ENCODE measurements at regions not wholly inside any gene's neighbourhood (a gene's known extent, or its start where the extent isn't known, plus 50 kb on each side); places are given as distances from the start of the nearest gene placed in this dataset.
"Not testable (repeated sequence)": the region's sequence is repeated elsewhere in the genome, so short reads cannot be mapped to it uniquely, and the experiment has no call there.

DNA sequence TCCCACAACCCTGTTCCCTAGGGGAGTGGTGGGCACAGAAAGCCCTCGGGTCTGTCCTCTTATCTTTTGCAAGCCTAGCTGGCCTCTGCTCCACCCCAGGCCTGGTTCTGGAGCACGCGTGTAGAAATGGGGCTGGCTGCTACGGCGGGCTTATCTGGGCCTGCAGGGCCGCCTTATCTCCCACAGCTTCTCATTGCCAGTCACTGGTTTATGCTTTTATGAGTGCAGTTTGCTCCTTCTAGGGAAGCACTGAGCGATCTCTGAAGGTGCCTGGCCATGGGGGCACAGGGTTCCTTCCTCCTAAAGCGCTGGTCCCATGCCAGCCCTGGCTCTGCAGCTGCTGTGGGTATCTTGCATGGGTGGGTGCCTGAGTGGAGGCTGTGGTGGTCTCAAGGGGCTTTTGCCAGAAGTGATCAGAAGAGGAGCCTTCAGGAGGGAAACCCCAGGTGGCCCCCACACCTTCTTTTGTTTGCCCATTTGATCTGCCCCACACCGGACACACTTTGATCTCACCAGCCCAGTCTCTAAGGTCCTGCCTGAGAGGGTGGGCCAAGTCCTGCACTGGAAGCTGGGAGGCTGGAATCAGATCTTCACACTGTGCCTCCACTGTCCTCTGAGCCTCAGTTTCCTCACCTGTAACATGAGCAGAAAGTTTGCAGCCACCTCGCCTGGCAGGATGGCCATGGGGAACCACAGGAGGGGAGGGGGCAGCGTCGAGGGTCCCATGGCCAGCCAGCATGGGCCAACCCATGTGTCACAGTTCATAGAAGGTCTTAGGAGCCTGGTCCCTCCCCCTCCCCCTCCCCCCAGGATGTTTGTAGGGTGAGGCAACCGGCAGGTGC lies 86.6 kb upstream of the FGF3 start:
- DNase-seq = no peak

- DNase-seq = no peak
Observed at GRCh38 chr11:69906453-69906907, 87.3 kb upstream of the FGF3 start.

GRCh38 chr11:69907611-69908010 lies 88.4 kb upstream of the FGF3 start:
- no peak for DNase-seq

DNA sequence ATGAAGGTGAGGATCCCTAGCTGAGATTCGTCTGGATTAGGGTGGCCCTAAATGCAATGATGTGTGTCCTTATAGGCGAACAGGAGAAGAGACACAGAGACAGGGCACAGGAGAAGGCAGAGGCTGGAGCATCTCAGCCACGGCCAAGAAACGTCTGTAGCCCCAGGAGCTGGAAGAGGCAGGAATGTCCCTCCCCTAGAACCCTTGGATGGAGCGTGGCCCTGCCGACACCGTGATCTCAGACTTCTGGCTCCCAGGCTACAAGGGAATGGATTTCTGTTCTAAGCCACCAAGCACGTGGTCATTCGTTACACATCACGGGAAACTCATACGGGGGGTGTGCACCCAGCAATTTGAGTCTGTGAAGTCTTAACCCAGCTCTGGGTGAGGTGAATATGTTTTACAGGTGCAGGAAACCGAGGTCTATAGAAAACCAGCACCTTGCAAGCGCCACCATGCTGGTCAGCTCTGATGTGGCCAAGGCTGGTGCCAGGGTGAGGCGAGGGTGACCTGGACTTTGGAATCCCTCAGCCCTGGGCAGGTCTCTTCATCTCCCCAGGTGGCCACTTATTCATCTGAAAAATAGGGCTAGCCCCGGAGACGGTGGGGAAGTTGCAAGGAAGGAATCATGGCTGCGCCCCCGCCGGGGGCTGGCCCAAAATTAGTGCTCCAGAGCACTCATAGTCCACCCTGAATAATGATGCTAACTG lies 89.5 kb upstream of the FGF3 start:
- no peak for DNase-seq

DNA sequence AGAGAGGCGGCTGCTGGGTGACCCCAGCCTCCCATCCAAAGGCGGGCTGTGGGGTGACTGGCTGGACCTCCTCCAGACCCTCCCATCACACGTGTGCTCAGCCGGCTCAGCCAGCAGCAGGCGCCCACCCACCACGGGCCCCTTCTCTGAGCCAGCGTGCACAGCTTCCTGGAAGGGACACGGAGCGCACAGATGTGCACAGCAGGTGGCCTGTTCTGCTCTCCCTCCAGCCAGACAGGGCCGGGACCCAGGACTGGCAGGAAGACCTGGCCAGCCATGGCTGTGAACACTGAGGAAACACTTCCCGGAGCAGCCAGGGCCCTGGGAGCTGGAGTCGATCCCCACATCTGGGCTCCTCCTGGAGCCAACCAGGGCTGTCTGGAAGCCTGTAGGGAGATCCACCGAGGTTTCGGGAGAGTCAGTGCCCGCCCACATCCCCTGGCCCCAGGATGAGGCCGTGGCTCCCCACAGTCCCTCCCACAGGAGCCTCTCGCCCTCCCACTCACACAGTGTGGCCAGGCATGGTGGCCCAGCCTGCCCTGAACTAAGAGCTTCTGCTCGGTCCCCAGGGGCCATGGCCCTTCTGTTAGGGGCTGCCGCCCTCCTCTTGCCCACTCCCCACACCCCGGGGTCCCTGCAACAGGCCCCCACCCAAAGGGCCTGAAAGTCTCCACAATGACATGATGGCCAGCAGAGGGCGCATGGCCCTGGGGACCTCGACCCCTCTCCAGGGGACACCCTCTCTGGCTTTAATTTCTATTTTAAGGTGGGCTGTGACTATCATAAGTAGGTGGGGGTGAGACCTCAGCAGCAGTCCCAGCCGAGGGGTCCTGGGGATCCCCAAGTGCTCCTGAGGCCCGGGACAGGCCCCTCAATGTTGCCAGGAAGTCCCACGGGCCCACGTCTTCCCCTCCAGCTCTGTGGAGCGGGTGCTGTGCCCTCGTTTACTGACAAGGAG lies 90.6 kb upstream of the FGF3 start:
- peak; percentile 87 for DNase-seq

DNA sequence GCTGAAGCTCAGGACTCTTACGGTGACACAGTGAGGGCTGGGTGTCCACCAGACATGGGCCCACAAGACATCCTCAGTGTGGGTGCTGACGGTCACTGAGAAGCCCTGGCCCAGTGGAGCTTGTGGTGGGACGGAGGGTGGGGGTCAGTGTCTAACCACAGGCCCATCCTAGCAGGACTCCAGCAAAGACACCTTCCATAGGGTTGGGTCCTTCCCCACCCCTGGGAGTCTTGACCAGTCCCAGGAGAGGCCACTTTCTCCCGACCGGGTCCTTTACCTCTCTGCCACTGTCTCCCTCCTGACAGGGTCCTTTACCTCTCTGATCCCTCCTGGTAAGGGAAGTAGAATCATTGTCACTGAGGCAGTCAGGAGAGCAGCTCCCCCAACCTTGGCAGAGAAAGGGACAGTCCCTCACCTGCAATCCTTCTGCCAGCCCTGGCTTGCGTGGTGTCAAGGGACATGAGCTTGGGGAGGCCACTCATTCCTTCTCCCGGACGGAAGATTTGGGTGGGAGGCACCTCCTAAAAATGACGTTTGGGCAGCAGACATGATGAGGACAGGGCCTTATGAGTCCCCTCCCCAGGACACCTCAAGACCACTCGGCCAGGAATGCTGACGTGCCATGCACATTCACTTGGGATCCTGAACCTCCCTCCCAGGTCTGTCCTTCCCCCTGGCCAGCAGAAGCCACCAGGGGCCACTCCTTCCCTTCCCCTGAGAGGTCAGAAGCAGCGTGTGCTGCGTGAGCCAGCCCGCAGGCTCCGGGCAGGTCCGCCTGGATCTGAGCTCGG lies 91.5 kb upstream of the FGF3 start:
- no peak for DNase-seq

- peak; percentile 23 for DNase-seq
Observed at GRCh38 chr11:69911310-69912160, 92.3 kb upstream of the FGF3 start.

DNA sequence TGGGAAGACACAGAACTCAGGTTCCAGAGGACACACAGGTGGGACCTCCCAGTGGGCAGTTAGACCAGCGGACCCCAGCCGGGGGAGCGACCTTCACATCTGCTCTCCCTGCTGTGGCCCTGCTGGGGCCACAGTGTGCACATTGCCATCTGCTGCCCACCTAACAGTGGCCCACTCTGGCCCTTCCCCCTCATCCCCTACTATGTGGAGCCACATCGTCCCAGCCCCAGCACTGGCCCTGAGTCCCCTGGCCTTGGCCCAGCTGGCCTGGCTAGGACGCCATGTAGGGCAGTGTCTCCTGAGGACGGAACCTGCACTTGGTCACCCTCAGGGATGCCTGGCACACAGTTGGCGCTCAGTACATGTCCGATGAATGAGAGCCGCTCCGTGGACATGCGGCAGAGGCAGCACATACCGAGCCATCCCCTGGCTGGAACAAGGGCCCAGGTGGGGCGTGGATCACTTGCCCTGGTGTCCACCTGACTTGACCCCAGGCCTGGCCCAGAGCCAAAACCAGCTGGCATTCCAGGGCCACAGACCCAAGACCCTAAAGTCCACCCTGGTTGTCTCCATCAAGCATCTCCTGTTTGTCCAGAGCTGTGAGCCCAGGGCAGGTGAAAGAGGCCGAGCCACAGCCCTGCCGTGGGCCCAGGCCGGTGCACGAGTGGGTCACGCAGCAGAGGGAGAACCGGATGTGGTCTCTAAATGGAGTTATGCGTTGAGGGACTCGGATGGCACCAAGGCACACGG lies 93.1 kb upstream of the FGF3 start:
- peak; percentile 29 for DNase-seq

DNA sequence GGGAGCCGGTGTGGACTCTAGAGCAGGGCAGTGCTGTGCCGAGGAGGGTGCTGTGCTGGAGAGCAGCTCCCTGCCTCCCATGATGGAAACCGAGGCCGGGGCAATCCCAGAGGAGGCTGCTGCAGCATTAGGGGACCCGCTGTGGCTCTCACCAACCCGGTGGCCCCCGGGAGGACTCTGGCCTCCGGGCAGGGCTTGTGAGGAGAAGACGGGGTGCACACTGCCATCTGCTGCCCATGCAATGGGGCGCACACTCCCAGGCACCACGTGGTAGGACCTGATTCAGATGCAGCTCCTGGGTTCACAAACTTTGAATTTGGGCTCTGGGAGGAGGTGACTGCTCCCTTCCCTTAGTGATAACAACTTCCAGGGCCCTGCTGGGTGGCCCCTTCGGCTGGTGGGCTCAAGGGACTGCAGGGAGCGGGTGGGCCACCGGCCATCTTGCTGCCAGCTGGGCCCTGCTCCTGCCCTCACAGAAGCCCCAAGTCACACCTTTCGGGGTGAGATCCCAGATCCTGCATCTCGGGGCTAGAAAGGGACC lies 93.8 kb upstream of the FGF3 start:
- peak; percentile 19 for DNase-seq

DNA sequence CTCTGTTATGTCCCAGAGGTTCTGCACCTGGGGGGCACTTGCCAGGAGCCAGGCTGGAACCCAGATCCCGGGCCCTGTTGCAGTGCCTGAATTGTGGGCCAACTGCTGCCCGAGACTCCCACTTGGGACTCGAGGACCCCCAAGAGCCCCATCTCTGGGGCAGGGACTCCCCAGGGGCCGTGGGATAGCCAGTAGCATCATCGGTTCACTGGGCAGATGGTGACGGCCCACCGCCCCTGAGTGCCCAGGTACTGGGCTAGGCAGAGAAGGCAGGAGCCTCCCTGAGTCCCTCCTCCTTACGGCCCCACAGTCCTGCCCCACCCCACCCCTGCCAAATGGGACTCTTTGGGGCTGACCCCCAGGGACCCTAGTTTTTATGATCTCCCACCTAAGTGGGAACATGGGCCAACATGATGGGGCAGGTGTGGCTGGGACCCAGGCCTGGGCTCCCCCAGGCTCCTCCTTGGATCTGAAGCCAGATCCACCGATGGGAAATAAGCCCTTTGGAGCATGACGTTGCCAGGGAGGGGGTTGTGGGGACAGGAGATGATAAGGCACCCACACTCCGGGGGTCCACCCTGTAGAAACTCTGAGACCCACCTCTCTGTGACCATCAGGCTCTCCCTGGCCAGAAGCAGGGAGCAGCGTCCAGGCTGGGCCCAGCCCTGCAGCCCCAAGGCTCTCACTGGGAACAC lies 94.5 kb upstream of the FGF3 start:
- peak; percentile 17 for DNase-seq

- DNase-seq = peak; percentile 21
Observed at GRCh38 chr11:69914286-69915150, 95.3 kb upstream of the FGF3 start.

DNA sequence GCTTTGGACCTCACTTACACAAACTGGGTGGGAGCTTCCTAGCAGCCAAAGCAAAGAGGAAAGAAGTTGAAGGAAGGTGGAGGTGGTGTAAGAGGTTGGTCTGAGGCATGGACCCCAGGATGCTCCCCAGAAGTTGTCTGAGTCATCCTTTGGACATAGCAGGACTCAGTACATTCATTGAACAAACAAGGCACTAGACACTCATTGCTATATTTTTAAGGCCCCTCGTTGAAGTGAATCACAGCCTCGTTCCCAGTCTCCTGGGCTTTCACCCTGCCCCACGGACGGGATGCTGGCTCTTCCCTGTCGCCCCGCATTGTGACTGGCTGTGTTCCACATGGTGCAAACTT lies 95.9 kb upstream of the FGF3 start:
- no peak for DNase-seq

- peak; percentile 90 for DNase-seq
Observed at GRCh38 chr11:69915501-69916250, 96.5 kb upstream of the FGF3 start.

DNA sequence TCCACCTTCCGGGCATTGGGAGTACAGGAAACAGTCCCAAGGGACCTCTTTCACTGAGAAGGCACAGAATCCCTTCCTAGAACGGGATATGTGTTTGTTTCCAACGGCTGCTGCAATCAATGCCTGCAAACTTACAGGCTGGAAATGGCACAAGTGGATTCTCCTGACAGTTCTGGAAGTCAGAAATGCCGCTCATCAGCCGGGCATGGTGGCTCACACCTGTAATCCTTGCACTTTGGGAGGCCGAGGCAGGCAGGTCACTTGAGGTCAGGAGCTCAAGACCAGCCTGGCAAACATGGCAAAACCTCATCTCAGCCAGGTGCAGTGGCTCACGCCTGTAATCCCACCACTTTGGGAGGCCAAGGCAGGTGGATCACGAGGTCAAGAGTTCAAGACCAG lies 97.0 kb upstream of the FGF3 start:
- DNase-seq = not testable (repeated sequence)

GRCh38 chr11:69916806-69917387 lies 97.7 kb upstream of the FGF3 start:
- peak; percentile 7 for DNase-seq

GRCh38 chr11:69917529-69917928 lies 98.3 kb upstream of the FGF3 start:
- DNase-seq = no peak

GRCh38 chr11:69918231-69918937 lies 99.2 kb upstream of the FGF3 start:
- DNase-seq = peak; percentile 23
